Lung (tissue), 11 donors: ENCODE measurements at regions not wholly inside any gene's neighbourhood (a gene's known extent, or its start where the extent isn't known, plus 50 kb on each side); places are given as distances from the start of the nearest gene placed in this dataset.
"Not testable (repeated sequence)": the region's sequence is repeated elsewhere in the genome, so short reads cannot be mapped to it uniquely, and the experiment has no call there.

Experiments used
- ATAC-seq: fragments of 200-7000 bp; cut with Tn5 transposase; one replicate; pipeline ENCODE4 v1.9.1; 2020; ENCODE audit warnings: moderate number of reproducible peaks; ENCODE audit not compliant: insufficient read depth, low FRiP score
- DNase-seq, 3 donors: peaks; one replicate each; pipeline ENCODE4 v3.0.0-alpha.2; 2013 to 2017
- H3K27ac ChIP-seq, 2 donors: one replicate each; pipeline ENCODE4 v1.5.1; 2013; ENCODE audit warnings: mild to moderate bottlenecking in 2 of 2, moderate library complexity in 2 of 2, control low read depth in 1 of 2, inconsistent platforms in 1 of 2, low read depth in 1 of 2, low read length in 1 of 2
- H3K27me3 ChIP-seq, 3 donors: one replicate each; pipeline ENCODE4 v1.5.1; 2013; ENCODE audit warnings: low read length in 2 of 3; ENCODE audit not compliant: control insufficient read depth in 3 of 3, insufficient read depth in 3 of 3
- H3K36me3 ChIP-seq, 4 donors: one replicate each; pipeline ENCODE4 v1.5.1; 2013; ENCODE audit warnings: low read length in 4 of 4, mild to moderate bottlenecking in 1 of 4, moderate library complexity in 1 of 4; ENCODE audit not compliant: control insufficient read depth in 4 of 4, insufficient read depth in 4 of 4
- H3K4me1 ChIP-seq, 5 donors: one replicate each; pipeline ENCODE4 v1.5.1; 2013; ENCODE audit warnings: low read length in 5 of 5, mild to moderate bottlenecking in 2 of 5, moderate library complexity in 1 of 5; ENCODE audit not compliant: control insufficient read depth in 5 of 5, insufficient read depth in 5 of 5
- H3K4me3 ChIP-seq: one replicate; pipeline ENCODE4 v1.5.1; 2013; ENCODE audit warnings: mild to moderate bottlenecking, control low read depth, moderate library complexity
- H3K9ac ChIP-seq, 2 donors: one replicate each; pipeline ENCODE4 v1.5.1; 2013; ENCODE audit warnings: low read length in 2 of 2, control low read depth in 1 of 2; ENCODE audit not compliant: insufficient read depth in 1 of 2
- H3K9me3 ChIP-seq, 4 donors: one replicate each; pipeline ENCODE4 v1.5.1; 2013; ENCODE audit warnings: low read length in 3 of 4, mild to moderate bottlenecking in 1 of 4, moderate library complexity in 1 of 4; ENCODE audit not compliant: control insufficient read depth in 4 of 4, insufficient read depth in 3 of 4
- WGBS, 2 donors: extraction: QIAGEN DNeasy Blood & Tissue Kit; methylation state at CpG; one replicate each; pipeline ENCODE4 v1.1.7; 2013; 5-methylcytosine and 5-hydroxymethylcytosine counted together
- TF ChIP-seq, protein P1 (sequence below): IDR thresholded peaks from 2 replicates; pipeline ENCODE4 v1.5.1; 2012; ENCODE audit warnings: mild to moderate bottlenecking; ENCODE audit errors: control extremely low read depth, extremely low read depth
- donor health status: control.
- donor health status: control.
- donor health status: Bipolar disorder and iron deficiency.
- donor health status: healthy.
- donor health status: DM: yes; HTN: yes; CAD: no.

DNA sequence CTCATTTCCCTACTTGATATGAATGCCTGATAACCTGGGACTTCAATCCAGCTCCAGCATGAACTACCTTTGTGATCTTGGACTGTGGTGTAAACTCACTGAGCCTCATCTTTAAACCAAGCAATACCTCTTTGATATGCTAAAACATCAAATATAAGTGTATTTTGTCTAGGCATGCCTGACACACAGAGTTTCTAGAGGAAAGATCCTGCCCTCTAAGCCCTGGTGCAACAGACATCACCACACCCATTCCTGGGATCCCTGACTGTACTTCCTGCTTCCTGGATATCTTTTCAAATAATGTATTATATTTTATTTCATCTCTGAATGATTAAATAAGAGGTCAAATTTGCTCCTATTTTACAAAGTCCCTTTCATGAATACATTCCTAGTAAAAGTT, 55.8 kb downstream of the ANXA2R start:
- ATAC-seq (no peak), DNase-seq (no peak)
- Histone ChIP-seq H3K27ac (no peak overlapping the region), H3K27me3 (peaks cover 0 to 33% (median 26%) of the 10 kb centered on the region in 3 donors), H3K4me3 (no peak overlapping the region), H3K9ac (no peak overlapping the region), H3K36me3 (no peaks in the 10 kb centered on the region), H3K9me3 (peaks cover 0 to 4% (median 3%) of the 10 kb centered on the region in 4 donors), H3K4me1 (no peaks in the 10 kb centered on the region)
- TF ChIP-seq, protein P1, sequence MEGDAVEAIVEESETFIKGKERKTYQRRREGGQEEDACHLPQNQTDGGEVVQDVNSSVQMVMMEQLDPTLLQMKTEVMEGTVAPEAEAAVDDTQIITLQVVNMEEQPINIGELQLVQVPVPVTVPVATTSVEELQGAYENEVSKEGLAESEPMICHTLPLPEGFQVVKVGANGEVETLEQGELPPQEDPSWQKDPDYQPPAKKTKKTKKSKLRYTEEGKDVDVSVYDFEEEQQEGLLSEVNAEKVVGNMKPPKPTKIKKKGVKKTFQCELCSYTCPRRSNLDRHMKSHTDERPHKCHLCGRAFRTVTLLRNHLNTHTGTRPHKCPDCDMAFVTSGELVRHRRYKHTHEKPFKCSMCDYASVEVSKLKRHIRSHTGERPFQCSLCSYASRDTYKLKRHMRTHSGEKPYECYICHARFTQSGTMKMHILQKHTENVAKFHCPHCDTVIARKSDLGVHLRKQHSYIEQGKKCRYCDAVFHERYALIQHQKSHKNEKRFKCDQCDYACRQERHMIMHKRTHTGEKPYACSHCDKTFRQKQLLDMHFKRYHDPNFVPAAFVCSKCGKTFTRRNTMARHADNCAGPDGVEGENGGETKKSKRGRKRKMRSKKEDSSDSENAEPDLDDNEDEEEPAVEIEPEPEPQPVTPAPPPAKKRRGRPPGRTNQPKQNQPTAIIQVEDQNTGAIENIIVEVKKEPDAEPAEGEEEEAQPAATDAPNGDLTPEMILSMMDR: no peak

DNA sequence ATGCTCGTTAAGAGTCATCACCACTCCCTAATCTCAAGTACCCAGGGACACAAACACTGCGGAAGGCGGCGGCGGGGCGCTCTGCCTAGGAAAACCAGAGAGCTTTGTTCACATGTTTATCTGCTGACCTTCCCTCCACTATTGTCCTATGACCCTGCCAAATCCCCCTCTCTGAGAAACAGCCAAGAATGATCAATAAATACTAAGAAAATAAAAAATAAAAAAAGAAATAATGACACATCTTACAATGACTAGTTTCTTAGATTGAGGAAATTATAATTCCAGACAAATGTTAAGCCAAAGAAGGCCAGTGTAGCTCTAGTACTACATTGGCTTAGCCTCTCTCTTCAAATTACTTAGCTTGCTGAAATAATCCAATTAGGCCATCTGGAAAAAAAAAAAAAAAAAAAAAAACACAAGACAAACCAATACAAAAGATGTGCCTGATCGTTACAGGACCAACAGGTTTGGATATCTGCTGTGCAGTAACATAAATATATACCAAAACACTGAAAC, 58.0 kb downstream of the ANXA2R start:
- ATAC-seq: no peak
- no peak overlapping the region for H3K9ac ChIP-seq
- no peak overlapping the region for H3K27ac ChIP-seq
- no peaks in the 10 kb centered on the region for H3K4me1 ChIP-seq
- peaks cover 0 to 1% (median 0%) of the 10 kb centered on the region in 4 donors for H3K36me3 ChIP-seq
- TF ChIP-seq, protein P1: no peak
- 34 to 67% methylated on average over 7 of the region's 7 CpGs for WGBS, 2 donors
- no peak overlapping the region for H3K4me3 ChIP-seq
- peaks cover 0 to 7% (median 2%) of the 10 kb centered on the region in 4 donors for H3K9me3 ChIP-seq
- peaks cover 0 to 26% (median 20%) of the 10 kb centered on the region in 3 donors for H3K27me3 ChIP-seq
- DNase-seq: no peak

DNA sequence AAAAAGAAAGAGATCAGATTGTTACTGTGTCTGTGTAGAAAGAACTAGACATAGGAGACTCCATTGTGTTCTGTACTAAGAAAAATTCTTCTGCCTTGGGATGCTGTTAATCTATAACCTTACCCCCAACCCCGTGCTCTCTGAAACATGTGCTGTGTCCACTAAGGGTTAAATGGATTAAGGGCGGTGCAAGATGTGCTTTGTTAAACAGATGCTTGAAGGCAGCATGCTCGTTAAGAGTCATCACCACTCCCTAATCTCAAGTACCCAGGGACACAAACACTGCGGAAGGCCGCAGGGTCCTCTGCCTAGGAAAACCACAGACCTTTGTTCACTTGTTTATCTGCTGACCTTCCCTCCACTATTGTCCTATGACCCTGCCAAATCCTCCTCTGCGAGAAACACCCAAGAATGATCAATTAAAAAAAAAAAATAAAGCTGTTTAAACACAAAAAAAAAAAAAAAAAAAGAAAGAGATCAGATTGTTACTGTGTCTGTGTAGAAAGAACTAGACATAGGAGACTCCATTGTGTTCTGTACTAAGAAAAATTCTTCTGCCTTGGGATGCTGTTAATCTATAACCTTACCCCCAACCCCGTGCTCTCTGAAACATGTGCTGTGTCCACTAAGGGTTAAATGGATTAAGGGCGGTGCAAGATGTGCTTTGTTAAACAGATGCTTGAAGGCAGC, 58.6 kb downstream of the ANXA2R start:
- H3K36me3 ChIP-seq, H3K9ac ChIP-seq, H3K9me3 ChIP-seq, ATAC-seq, H3K27ac ChIP-seq, H3K4me3 ChIP-seq, DNase-seq, H3K4me1 ChIP-seq: not testable (repeated sequence)
- no CpG with 5 or more reads among the region's 8 CpGs for WGBS, 2 donors
- H3K27me3 ChIP-seq: peaks cover 0 to 22% (median 16%) of the 10 kb centered on the region in 3 donors

DNA sequence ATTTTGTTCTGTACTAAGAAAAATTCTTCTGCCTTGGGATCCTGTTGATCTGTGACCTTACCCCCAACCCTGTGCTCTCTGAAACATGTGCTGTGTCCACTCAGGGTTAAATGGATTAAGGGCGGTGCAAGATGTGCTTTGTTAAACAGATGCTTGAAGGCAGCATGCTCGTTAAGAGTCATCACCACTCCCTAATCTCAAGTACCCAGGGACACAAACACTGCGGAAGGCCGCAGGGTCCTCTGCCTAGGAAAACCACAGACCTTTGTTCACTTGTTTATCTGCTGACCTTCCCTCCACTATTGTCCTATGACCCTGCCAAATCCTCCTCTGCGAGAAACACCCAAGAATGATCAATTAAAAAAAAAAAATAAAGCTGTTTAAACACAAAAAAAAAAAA, 59.1 kb downstream of the ANXA2R start:
- H3K36me3 ChIP-seq, H3K9ac ChIP-seq, ATAC-seq, H3K4me3 ChIP-seq, H3K4me1 ChIP-seq, H3K27ac ChIP-seq, H3K9me3 ChIP-seq, DNase-seq: not testable (repeated sequence)
- WGBS, 2 donors: no CpG with 5 or more reads among the region's 5 CpGs
- H3K27me3 ChIP-seq: peaks cover 0 to 18% (median 15%) of the 10 kb centered on the region in 3 donors

DNA sequence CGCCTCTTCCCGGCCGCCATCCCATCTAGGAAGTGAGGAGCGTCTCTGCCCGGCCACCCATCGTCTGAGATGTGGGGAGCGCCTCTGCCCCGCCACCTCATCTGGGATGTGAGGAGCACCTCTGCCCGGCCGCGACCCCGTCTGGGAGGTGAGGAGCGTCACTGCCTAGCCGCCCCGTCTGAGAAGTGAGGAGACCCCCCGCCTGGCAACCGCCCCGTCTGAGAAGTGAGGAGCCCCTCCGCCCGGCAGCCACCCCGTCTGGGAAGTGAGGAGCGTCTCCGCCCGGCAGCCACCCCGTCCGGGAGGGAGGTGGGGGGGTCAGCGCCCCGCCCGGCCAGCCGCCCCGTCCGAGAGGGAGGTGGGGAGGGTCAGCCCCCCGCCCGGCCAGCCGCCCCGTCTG, 59.7 kb downstream of the ANXA2R start:
- WGBS, 2 donors: 94 to 96% methylated on average over 12 to 33 of the region's 36 CpGs
- not testable (repeated sequence) for H3K27ac ChIP-seq, H3K9ac ChIP-seq, ATAC-seq, H3K4me1 ChIP-seq, H3K9me3 ChIP-seq, H3K4me3 ChIP-seq, H3K36me3 ChIP-seq, DNase-seq
- H3K27me3 ChIP-seq: peaks cover 0 to 12% (median 9%) of the 10 kb centered on the region in 3 donors

DNA sequence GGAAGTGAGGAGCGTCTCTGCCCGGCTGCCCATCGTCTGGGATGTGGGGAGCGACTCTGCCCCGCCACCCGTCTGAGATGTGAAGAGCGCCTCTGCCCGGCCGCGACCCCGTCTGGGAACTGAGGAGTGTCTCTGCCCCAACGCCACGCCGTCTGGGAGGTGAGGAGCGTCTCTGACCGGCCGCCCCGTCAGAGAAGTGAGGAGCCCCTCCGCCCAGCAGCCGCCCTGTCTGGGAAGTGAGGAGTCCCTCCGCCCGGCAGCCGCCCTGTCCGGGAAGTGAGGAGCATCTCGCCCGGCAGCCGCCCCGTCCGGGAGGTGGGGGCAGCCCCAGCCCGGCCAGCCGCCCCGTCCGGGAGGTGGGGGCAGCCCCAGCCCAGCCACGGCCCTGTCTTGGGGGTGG, 60.9 kb downstream of the ANXA2R start:
- not testable (repeated sequence) for DNase-seq

More for the DNA sequence above, 60.9 kb downstream of the ANXA2R start:
- WGBS, 2 donors: 97 to 98% methylated on average over 32 to 34 of the region's 34 CpGs
- H3K27ac ChIP-seq, H3K4me1 ChIP-seq, ATAC-seq, H3K9ac ChIP-seq, H3K9me3 ChIP-seq, H3K4me3 ChIP-seq, H3K36me3 ChIP-seq: not testable (repeated sequence)
- peaks cover 0 to 13% (median 11%) of the 10 kb centered on the region in 3 donors for H3K27me3 ChIP-seq
